ENCODE measurements at regions not wholly inside any gene's neighbourhood (a gene's known extent, or its start where the extent isn't known, plus 50 kb on each side); places are given as distances from the start of the nearest gene placed in this dataset. TPM values are rescaled to one million over a fixed set of nuclear protein-coding genes. Genes with fewer than 3 reads are reported as not detected.

- Histone ChIP-seq H3K4me1 (no peaks in the 10 kb centered on the region), H3K27me3 (no peaks in the 10 kb centered on the region), H3K9me3 (no peaks in the 10 kb centered on the region), H3K4me3 (no peak overlapping the region), H3K27ac (no peak overlapping the region), H3K36me3 (no peaks in the 10 kb centered on the region)
- intact Hi-C loops (cut with DNase I): no loop called here
- DNase-seq (ENCODE audit: extremely low spot score in 2 of 2): no peak
- no peak for TF ChIP-seq POLR2AphosphoS5 (IDR thresholded peaks at IDR 0.05; ENCODE audit: insufficient read depth in 1 of 2, low read depth in 1 of 2)
- TF ChIP-seq POLR2A (IDR thresholded peaks at IDR 0.05): no peak
- no peak for TF ChIP-seq CTCF (IDR thresholded peaks at IDR 0.05)
These were observed 190.8 kb downstream of the ELAVL2 start for GRCh38 chr9:23635276-23635675.

DNA sequence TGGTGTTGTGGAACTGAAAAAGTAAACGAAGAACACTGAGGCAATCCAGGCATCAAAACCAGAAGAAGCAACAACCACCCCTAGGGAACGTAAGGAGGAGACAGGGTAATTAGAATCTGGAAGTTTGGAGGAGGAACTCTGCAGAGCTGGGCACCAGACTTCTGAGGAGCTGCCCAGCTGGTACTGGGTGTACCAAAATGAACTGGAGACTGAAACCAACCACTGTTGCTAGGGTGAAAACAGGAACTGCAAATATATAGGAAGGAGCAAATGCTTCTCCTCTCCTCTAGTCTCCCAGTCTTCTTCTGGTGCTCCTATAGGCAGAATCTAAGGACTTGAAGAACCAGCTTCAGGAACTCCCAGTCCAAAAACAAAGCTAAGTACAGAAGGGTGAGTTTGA is 189.8 kb downstream of the ELAVL2 start:
- intact Hi-C loops (cut with DNase I): no loop called here
- Histone ChIP-seq H3K9me3 (no peaks in the 10 kb centered on the region), H3K27ac (no peak overlapping the region), H3K36me3 (no peaks in the 10 kb centered on the region), H3K27me3 (no peaks in the 10 kb centered on the region), H3K4me3 (no peak overlapping the region), H3K4me1 (no peaks in the 10 kb centered on the region)
- DNase-seq (ENCODE audit: extremely low spot score in 2 of 2): no peak
- no peak for TF ChIP-seq POLR2AphosphoS5 (IDR thresholded peaks at IDR 0.05; ENCODE audit: insufficient read depth in 1 of 2, low read depth in 1 of 2)
- TF ChIP-seq CTCF (IDR thresholded peaks at IDR 0.05): no peak
- TF ChIP-seq POLR2A (IDR thresholded peaks at IDR 0.05): no peak

- intact Hi-C loops (cut with DNase I): no loop called here
- Histone ChIP-seq H3K4me1 (no peaks in the 10 kb centered on the region), H3K27ac (no peak overlapping the region), H3K4me3 (no peak overlapping the region), H3K27me3 (no peaks in the 10 kb centered on the region), H3K36me3 (no peaks in the 10 kb centered on the region), H3K9me3 (no peaks in the 10 kb centered on the region)
- TF ChIP-seq CTCF (IDR thresholded peaks at IDR 0.05) (no peak), POLR2A (IDR thresholded peaks at IDR 0.05) (no peak), POLR2AphosphoS5 (IDR thresholded peaks at IDR 0.05; ENCODE audit: insufficient read depth in 1 of 2, low read depth in 1 of 2) (no peak)
- DNase-seq (ENCODE audit: extremely low spot score in 2 of 2): no peak
These were observed 188.0 kb downstream of the ELAVL2 start for GRCh38 chr9:23638011-23638410.

- intact Hi-C loops (cut with DNase I): no loop called here
- H3K4me3 ChIP-seq: no peak overlapping the region
- TF ChIP-seq POLR2A (IDR thresholded peaks at IDR 0.05) (no peak), POLR2AphosphoS5 (IDR thresholded peaks at IDR 0.05; ENCODE audit: insufficient read depth in 1 of 2, low read depth in 1 of 2) (no peak), CTCF (IDR thresholded peaks at IDR 0.05) (no peak)
- no peaks in the 10 kb centered on the region for H3K27me3 ChIP-seq
- no peak for DNase-seq (ENCODE audit: extremely low spot score in 2 of 2)
- no peaks in the 10 kb centered on the region for H3K4me1 ChIP-seq
- H3K27ac ChIP-seq: no peak overlapping the region
- H3K36me3 ChIP-seq: no peaks in the 10 kb centered on the region
- no peaks in the 10 kb centered on the region for H3K9me3 ChIP-seq
These were observed 187.1 kb downstream of the ELAVL2 start for GRCh38 chr9:23638837-23639426.

Small RNA genes in the stretch of these regions (small RNA-seq; reads per million reads assigned to genes)
- gene SUMO2P2: not detected

Data from vagina (tissue), 2 donors.